ENCODE measurements at regions not wholly inside any gene's neighbourhood (a gene's known extent, or its start where the extent isn't known, plus 50 kb on each side); places are given as distances from the start of the nearest gene placed in this dataset.
"Not testable (repeated sequence)": the region's sequence is repeated elsewhere in the genome, so short reads cannot be mapped to it uniquely, and the experiment has no call there.

GRCh38 chr20:50433001-50433761 is 77.0 kb upstream of the PTPN1 start:
- DNase-seq, result no peak

- DNase-seq, result no peak
These were observed 75.9 kb upstream of the PTPN1 start for GRCh38 chr20:50434321-50434652.

- no peak for DNase-seq
These were observed 75.4 kb upstream of the PTPN1 start for GRCh38 chr20:50434653-50435396.

GRCh38 chr20:50435397-50436051 is 74.7 kb upstream of the PTPN1 start:
- DNase-seq, result no peak

- no peak for DNase-seq
These were observed 74.0 kb upstream of the PTPN1 start for GRCh38 chr20:50436052-50436656.

- DNase-seq, result no peak
These were observed 73.5 kb upstream of the PTPN1 start for GRCh38 chr20:50436696-50437095.

- DNase-seq, result no peak
These were observed 71.2 kb upstream of the PTPN1 start for GRCh38 chr20:50438986-50439407.

GRCh38 chr20:50439539-50440453 is 70.4 kb upstream of the PTPN1 start:
- no peak for DNase-seq

GRCh38 chr20:50442512-50442911 is 67.7 kb upstream of the PTPN1 start:
- DNase-seq, result no peak

- DNase-seq, result no peak
These were observed 64.6 kb upstream of the PTPN1 start for GRCh38 chr20:50445354-50446151.

GRCh38 chr20:50446351-50447101 is 63.7 kb upstream of the PTPN1 start:
- no peak for DNase-seq

- DNase-seq, result no peak
These were observed 62.9 kb upstream of the PTPN1 start for GRCh38 chr20:50447102-50447804.

- DNase-seq, result no peak
These were observed 62.4 kb upstream of the PTPN1 start for GRCh38 chr20:50447817-50448216.

GRCh38 chr20:50448625-50449403 is 61.4 kb upstream of the PTPN1 start:
- not testable (repeated sequence) for DNase-seq

GRCh38 chr20:50449738-50450492 is 60.3 kb upstream of the PTPN1 start:
- DNase-seq, result no peak

GRCh38 chr20:50450493-50450826 is 59.7 kb upstream of the PTPN1 start:
- DNase-seq, result no peak

GRCh38 chr20:50450881-50451752 is 59.1 kb upstream of the PTPN1 start:
- DNase-seq, result peak; percentile 23

All from GDM1 (cell line).